ENCODE measurements at regions not wholly inside any gene's neighbourhood (a gene's known extent, or its start where the extent isn't known, plus 50 kb on each side); places are given as distances from the start of the nearest gene placed in this dataset.

DNA sequence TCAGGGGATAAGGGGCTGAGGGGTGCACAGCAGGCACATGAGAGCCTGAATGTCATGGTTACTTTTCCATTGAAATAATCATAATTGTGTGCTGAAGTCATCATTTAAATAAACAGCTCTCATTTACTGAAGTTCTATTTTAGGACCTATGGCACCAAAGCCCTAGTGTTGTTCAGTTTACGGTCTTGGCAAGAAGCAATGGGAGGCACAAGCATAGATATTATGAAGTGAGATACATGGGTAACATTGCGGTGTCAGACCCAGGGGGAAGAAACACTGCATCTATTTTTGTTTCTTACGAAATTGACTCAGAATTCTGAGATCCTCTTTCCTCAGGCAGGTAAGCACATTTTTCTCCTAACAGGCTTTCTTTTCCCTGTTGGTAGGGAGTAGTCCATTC lies 437.8 kb upstream of the PROX1 start:
- no peaks in the 10 kb centered on the region for H3K36me3 ChIP-seq
- no peak overlapping the region for H3K4me2 ChIP-seq
- H3K4me1 ChIP-seq = no peaks in the 10 kb centered on the region
- TF ChIP-seq Cebpa-rat (IDR thresholded peaks at IDR 0.05) = no peak
- H3K27ac ChIP-seq = no peak overlapping the region
- no peaks in the 10 kb centered on the region for H4K20me1 ChIP-seq
- H3K4me3 ChIP-seq = no peak overlapping the region
- H3K9me3 ChIP-seq (replicated peaks in 1 of 11) = no peaks in the 10 kb centered on the region
- H3K9ac ChIP-seq = no peak overlapping the region
- no peaks in the 10 kb centered on the region for H3K27me3 ChIP-seq

- Histone ChIP-seq H4K20me1 (no peaks in the 10 kb centered on the region), H3K27ac (no peak overlapping the region), H3K36me3 (no peaks in the 10 kb centered on the region), H3K9ac (no peak overlapping the region), H3K4me2 (no peak overlapping the region), H3K27me3 (no peaks in the 10 kb centered on the region), H3K9me3 (replicated peaks in 1 of 11) (no peaks in the 10 kb centered on the region), H3K4me1 (no peaks in the 10 kb centered on the region), H3K4me3 (no peak overlapping the region)
- no peak for TF ChIP-seq Cebpa-rat (IDR thresholded peaks at IDR 0.05)
These were observed 437.0 kb upstream of the PROX1 start for GRCh38 chr1:213550804-213551203.

DNA sequence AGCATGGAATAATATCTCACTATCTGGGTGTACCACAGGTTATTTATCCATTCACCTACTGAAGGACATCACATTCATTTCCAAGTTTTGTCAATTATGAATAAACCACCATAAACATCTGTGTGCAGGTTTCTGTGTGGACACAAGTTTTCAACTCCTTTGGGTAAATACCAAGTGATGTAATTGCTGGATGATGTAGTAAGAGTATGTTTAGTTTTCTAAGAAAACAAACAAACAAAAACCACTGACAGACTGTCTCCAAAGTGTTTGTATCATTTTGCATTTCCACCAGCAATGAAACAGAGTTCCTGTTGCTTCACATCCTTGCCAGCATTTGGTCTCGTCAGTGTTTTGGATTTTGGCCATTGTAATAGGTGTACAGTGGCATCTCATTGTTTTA lies 435.7 kb upstream of the PROX1 start:
- no peaks in the 10 kb centered on the region for H4K20me1 ChIP-seq
- H3K4me3 ChIP-seq = no peak overlapping the region
- no peaks in the 10 kb centered on the region for H3K9me3 ChIP-seq (replicated peaks in 1 of 11)
- TF ChIP-seq Cebpa-rat (IDR thresholded peaks at IDR 0.05) = no peak
- no peaks in the 10 kb centered on the region for H3K27me3 ChIP-seq
- H3K4me2 ChIP-seq = no peak overlapping the region
- H3K4me1 ChIP-seq = no peaks in the 10 kb centered on the region
- no peak overlapping the region for H3K27ac ChIP-seq
- no peak overlapping the region for H3K9ac ChIP-seq
- no peaks in the 10 kb centered on the region for H3K36me3 ChIP-seq

DNA sequence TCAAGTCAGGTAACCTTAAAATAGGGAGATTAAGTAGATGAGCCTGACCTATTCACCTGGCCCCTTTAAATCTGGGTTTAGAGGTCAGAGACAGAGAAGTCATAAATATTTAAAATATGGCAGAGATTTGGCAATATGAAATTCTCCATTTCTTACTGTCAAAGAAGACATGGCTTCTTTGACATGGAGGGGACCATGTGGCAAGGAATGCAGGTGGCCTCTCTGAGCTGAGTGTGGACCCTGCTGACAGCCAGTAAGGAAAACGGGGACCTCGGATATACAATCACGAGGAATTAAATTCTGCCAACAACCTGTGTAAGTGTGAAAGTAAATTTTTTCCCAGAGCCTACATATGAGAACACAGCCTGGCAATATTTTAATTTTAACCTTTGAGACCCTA lies 427.5 kb upstream of the PROX1 start:
- Histone ChIP-seq H3K9me3 (replicated peaks in 1 of 11) (peaks cover 18 to 37% (median 22%) of the 10 kb centered on the region in 11 experiments), H3K27ac (no peak overlapping the region), H3K9ac (no peak overlapping the region), H3K4me2 (no peak overlapping the region), H3K36me3 (no peaks in the 10 kb centered on the region), H3K27me3 (no peaks in the 10 kb centered on the region), H3K4me3 (no peak overlapping the region), H4K20me1 (no peaks in the 10 kb centered on the region), H3K4me1 (no peaks in the 10 kb centered on the region)
- no peak for TF ChIP-seq Cebpa-rat (IDR thresholded peaks at IDR 0.05)

- H3K4me3 ChIP-seq = no peak overlapping the region
- no peak for TF ChIP-seq Cebpa-rat (IDR thresholded peaks at IDR 0.05)
- H3K9ac ChIP-seq = no peak overlapping the region
- no peaks in the 10 kb centered on the region for H3K36me3 ChIP-seq
- H3K4me2 ChIP-seq = no peak overlapping the region
- H3K4me1 ChIP-seq = no peaks in the 10 kb centered on the region
- H3K27ac ChIP-seq = no peak overlapping the region
- no peaks in the 10 kb centered on the region for H4K20me1 ChIP-seq
- H3K27me3 ChIP-seq = no peaks in the 10 kb centered on the region
- peaks cover 18 to 51% (median 27%) of the 10 kb centered on the region in 11 experiments for H3K9me3 ChIP-seq (replicated peaks in 1 of 11)
These were observed 425.9 kb upstream of the PROX1 start for GRCh38 chr1:213561870-213562269.

DNA sequence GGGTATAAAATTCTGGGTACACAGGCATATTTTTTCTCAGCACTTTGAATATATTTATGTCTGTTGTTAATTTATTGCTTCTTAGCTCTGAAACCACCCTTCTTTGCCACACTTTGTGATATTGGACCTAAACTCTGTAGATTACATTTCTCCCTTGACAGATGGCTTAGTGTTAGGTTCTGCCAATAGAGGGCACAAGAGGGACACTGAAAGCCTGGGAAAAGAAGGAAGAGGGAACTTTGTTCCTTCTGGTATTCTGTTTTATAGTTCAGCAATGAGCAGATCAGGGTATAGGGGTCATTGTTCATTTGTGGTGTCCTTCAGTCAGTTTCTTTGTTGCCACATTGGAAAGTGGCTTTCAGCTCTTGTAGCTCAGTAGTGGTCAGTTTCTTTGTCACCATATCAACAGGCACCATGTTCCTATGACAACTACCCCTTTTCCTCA lies 423.5 kb upstream of the PROX1 start:
- no peak overlapping the region for H3K27ac ChIP-seq
- no peak overlapping the region for H3K4me2 ChIP-seq
- H3K4me3 ChIP-seq = no peak overlapping the region
- no peak for TF ChIP-seq Cebpa-rat (IDR thresholded peaks at IDR 0.05)
- no peak overlapping the region for H3K9ac ChIP-seq
- no peaks in the 10 kb centered on the region for H3K36me3 ChIP-seq
- H3K27me3 ChIP-seq = no peaks in the 10 kb centered on the region
- no peaks in the 10 kb centered on the region for H3K4me1 ChIP-seq
- H4K20me1 ChIP-seq = no peaks in the 10 kb centered on the region
- H3K9me3 ChIP-seq (replicated peaks in 1 of 11) = peaks cover 18 to 52% (median 29%) of the 10 kb centered on the region in 11 experiments

DNA sequence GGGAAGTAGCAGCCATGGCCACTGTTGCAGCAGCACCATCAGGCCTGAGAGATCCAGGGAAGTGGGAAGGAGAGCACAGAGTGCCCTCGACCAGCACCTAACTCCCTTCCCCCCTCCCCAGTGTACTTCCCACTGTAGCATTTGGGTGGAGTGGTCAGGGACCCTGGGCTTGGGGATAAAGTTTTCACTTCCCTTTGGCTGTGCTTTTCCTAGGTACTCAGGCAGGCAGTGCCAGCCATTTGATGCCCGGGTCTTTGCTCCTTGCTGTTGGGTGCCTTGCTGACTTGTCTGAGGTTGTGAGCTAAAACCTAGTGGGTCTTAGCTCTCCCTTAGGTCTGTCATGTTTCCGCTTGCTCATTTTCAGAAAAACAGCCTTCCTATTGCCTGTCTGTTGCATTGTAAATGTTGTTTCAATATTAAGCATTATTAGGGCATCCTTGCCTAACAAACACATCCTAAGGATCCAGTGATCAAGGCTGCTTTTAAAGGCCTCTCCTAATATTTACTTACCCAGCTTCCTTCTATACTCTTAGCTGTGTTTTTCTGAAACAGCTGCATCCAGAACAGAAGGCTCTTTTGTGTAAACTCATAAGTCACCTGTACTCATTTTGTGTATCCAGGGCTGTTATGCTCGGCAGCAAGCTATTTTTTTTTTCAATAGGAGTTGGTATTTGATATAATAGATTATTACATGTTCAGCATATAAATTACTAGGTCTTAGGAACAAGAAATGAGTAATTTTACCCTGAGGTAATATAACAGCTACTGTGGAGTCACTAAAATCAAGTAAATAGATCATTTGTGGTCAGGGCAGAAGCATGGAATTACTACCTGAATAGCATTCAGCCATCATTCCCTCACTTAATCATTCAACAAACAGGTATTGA lies 418.6 kb upstream of the PROX1 start:
- no peak for TF ChIP-seq Cebpa-rat (IDR thresholded peaks at IDR 0.05)
- Histone ChIP-seq H3K9ac (no peak overlapping the region), H3K4me3 (no peak overlapping the region), H3K27ac (no peak overlapping the region), H3K9me3 (replicated peaks in 1 of 11) (peaks cover 6 to 24% (median 8%) of the 10 kb centered on the region in 11 experiments; a peak in 21 of 22 replicates), H4K20me1 (no peaks in the 10 kb centered on the region), H3K4me1 (no peaks in the 10 kb centered on the region), H3K4me2 (no peak overlapping the region), H3K27me3 (no peaks in the 10 kb centered on the region), H3K36me3 (no peaks in the 10 kb centered on the region)

- Histone ChIP-seq H3K27me3 (no peaks in the 10 kb centered on the region), H3K4me1 (no peaks in the 10 kb centered on the region), H3K27ac (no peak overlapping the region), H3K36me3 (no peaks in the 10 kb centered on the region), H3K4me3 (no peak overlapping the region), H3K9ac (no peak overlapping the region), H3K9me3 (replicated peaks in 1 of 11) (peaks cover 0 to 18% (median 4%) of the 10 kb centered on the region in 11 experiments; a peak in 9 of 22 replicates), H3K4me2 (no peak overlapping the region), H4K20me1 (no peaks in the 10 kb centered on the region)
- no peak for TF ChIP-seq Cebpa-rat (IDR thresholded peaks at IDR 0.05)
These were observed 418.0 kb upstream of the PROX1 start for GRCh38 chr1:213569816-213570150.

DNA sequence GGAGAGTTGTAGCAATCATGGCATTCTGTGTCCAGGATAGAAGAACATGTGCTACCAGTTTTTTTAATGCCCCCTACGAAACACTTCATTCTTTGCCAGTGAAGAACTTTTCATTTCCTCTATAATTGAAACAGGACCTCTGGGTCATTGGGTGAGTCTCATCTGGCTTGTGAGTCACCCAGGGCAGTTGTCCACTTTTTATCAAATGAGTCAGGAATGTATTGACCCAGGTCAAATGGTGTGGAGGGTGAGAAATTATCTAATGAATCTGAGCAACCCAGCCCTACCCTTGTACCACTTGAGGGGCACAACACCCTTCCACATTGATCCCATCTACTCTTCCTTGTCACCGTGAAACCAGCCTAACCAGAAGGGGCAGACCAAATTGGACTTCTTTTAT lies 417.3 kb upstream of the PROX1 start:
- Histone ChIP-seq H3K27me3 (no peaks in the 10 kb centered on the region), H4K20me1 (no peaks in the 10 kb centered on the region), H3K27ac (no peak overlapping the region), H3K4me1 (no peaks in the 10 kb centered on the region), H3K4me2 (no peak overlapping the region), H3K36me3 (no peaks in the 10 kb centered on the region), H3K4me3 (no peak overlapping the region), H3K9ac (no peak overlapping the region), H3K9me3 (replicated peaks in 1 of 11) (peaks cover 0 to 23% (median 4%) of the 10 kb centered on the region in 11 experiments; a peak in 5 of 22 replicates)
- TF ChIP-seq Cebpa-rat (IDR thresholded peaks at IDR 0.05) = no peak

DNA sequence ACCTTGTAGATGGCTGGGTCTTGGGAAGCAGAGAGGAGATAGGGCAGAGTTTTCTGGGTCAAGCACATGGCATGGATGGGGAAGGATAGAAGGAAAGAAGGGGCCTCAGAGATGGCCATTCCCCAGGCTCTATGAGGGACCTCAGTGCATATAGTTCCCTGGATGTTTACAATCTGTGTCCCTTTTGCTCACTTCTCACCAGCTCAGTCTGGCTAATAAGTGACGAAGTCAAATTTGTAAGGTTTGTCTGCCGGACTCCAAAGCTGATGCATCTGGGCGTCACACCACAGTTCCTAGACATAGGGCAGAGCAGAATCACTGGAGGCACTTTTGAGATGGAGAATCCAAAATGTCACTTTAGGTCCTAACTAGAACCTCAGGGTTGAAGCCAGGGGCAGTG lies 416.4 kb upstream of the PROX1 start:
- Histone ChIP-seq H4K20me1 (no peaks in the 10 kb centered on the region), H3K4me3 (no peak overlapping the region), H3K4me2 (no peak overlapping the region), H3K27ac (no peak overlapping the region), H3K9me3 (replicated peaks in 1 of 11) (peaks cover 0 to 20% (median 1%) of the 10 kb centered on the region in 11 experiments; a peak in 5 of 22 replicates), H3K4me1 (no peaks in the 10 kb centered on the region), H3K9ac (no peak overlapping the region), H3K27me3 (no peaks in the 10 kb centered on the region), H3K36me3 (no peaks in the 10 kb centered on the region)
- TF ChIP-seq Cebpa-rat (IDR thresholded peaks at IDR 0.05) = no peak

Data from BLaER1 treated with 17β-estradiol and CSF1 and Interleukin-3, amounts not matched to agents 10 nM and 100 nM (cell line).